Loucy (cell line): ENCODE measurements at regions not wholly inside any gene's neighbourhood (a gene's known extent, or its start where the extent isn't known, plus 50 kb on each side); places are given as distances from the start of the nearest gene placed in this dataset.
A peak's percentile ranks its signal among the peaks of the same experiment; 100 is the strongest.
"Not testable (repeated sequence)": the region's sequence is repeated elsewhere in the genome, so short reads cannot be mapped to it uniquely, and the experiment has no call there.

Experiments used
- H2AFZ ChIP-seq: fragments of 200-600 bp; sonication (generic); 2 replicates; pipeline ENCODE4 v1.6.0; 2016; ENCODE audit warnings: antibody characterized with exemption, mild to moderate bottlenecking, low read length, moderate library complexity
- H3F3A ChIP-seq: fragments of 200-600 bp; 2 replicates; pipeline ENCODE4 v1.6.0; 2016; ENCODE audit warnings: antibody characterized with exemption, low read depth, mild to moderate bottlenecking
- H3K27me3 ChIP-seq: fragments of 200-600 bp; sonication (generic); 2 replicates; pipeline ENCODE4 v1.6.1; 2014; ENCODE audit warnings: low read length, mild to moderate bottlenecking; ENCODE audit not compliant: insufficient read depth, poor library complexity, severe bottlenecking
- H3K36me3 ChIP-seq: fragments of 200-600 bp; sonication (generic); 2 replicates; pipeline ENCODE4 v1.6.1; 2016; ENCODE audit warnings: low read length; ENCODE audit not compliant: insufficient read depth
- H3K4me1 ChIP-seq: fragments of 200-600 bp; sonication (generic); 2 replicates; pipeline ENCODE4 v1.5.1; 2014; ENCODE audit warnings: low read length, mild to moderate bottlenecking; ENCODE audit not compliant: insufficient read depth, poor library complexity, severe bottlenecking
- H3K4me2 ChIP-seq: fragments of 200-600 bp; sonication (generic); 2 replicates; pipeline ENCODE4 v1.6.0; 2014; ENCODE audit warnings: antibody characterized with exemption, low read length, low read depth, mild to moderate bottlenecking; ENCODE audit not compliant: poor library complexity, severe bottlenecking
- H3K4me3 ChIP-seq: fragments of 200-600 bp; sonication (generic); 2 replicates; pipeline ENCODE4 v1.5.1; 2014; ENCODE audit warnings: low read length, mild to moderate bottlenecking, mixed read lengths; ENCODE audit not compliant: poor library complexity, severe bottlenecking
- H3K79me2 ChIP-seq: fragments of 200-600 bp; sonication (generic); 2 replicates; pipeline ENCODE4 v1.6.1; 2014; ENCODE audit warnings: low read length; ENCODE audit not compliant: insufficient read depth
- H3K9ac ChIP-seq: fragments of 200-600 bp; sonication (generic); 2 replicates; pipeline ENCODE4 v1.6.0; 2014; ENCODE audit warnings: mild to moderate bottlenecking, low read depth, low read length, moderate library complexity; ENCODE audit not compliant: poor library complexity, severe bottlenecking
- H3K9me2 ChIP-seq: fragments of 200-600 bp; sonication (generic); replicated peaks from 2 replicates; pipeline ENCODE4 v1.6.1; 2016; ENCODE audit warnings: low read depth, low read length, mixed read lengths
- H3K9me3 ChIP-seq: fragments of 200-600 bp; sonication (generic); 2 replicates; pipeline ENCODE4 v1.6.1; 2014; ENCODE audit warnings: mild to moderate bottlenecking, antibody characterized with exemption, low read length, low read depth; ENCODE audit not compliant: insufficient read depth
- H4K20me1 ChIP-seq: fragments of 200-600 bp; sonication (generic); 2 replicates; pipeline ENCODE4 v1.6.0; 2014; ENCODE audit warnings: antibody characterized with exemption, low read length, mild to moderate bottlenecking; ENCODE audit not compliant: insufficient read depth, poor library complexity, severe bottlenecking
- EZH2phosphoT487 ChIP-seq: fragments of 200-600 bp; IDR thresholded peaks from 2 replicates; pipeline ENCODE4 v1.6.1; 2018; ENCODE audit warnings: antibody characterized with exemption, mild to moderate bottlenecking, moderate library complexity, borderline replicate concordance
- TF ChIP-seq, protein P1 (sequence below): fragments of 200-600 bp; sonication (generic); conservative IDR thresholded peaks from 2 replicates; pipeline ENCODE4 v1.5.1; 2014; ENCODE audit warnings: mild to moderate bottlenecking, antibody characterized with exemption, low read length

DNA sequence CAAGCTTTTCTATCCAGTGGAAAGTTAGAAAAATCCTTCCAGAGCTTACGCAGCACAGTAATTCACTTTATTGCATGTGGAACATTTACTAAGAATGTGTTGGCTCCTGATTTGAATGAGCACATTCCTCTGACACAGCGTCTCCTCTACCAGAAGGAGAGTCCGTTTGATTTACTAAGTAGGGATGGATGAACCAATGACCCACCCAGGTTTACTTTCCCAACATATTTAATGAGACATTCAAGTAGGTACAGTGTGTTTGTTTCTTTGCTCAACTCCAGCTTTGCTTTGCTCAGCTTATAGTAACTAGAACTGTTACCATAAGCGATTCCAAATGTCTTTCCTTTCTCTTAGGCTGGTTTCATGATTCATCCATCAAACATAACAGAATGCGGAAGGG, 161.7 kb downstream of the SMARCA1 start:
- Histone ChIP-seq H3K4me2 (no peak overlapping the region), H2AFZ (0 out of 2 replicates have a peak overlapping the region, but pooled peaks have one; percentile 19), H3K9me3 (no peaks in the 10 kb centered on the region), H3K4me1 (peaks cover 8% of the 10 kb centered on the region), H3K36me3 (no peaks in the 10 kb centered on the region), H4K20me1 (no peaks in the 10 kb centered on the region), H3K9me2 (no peaks in the 10 kb centered on the region), H3K79me2 (no peaks in the 10 kb centered on the region), H3F3A (no peaks in the 10 kb centered on the region), H3K27me3 (no peaks in the 10 kb centered on the region), H3K9ac (no peak overlapping the region), H3K4me3 (no peak overlapping the region)
- no peak for TF ChIP-seq EZH2phosphoT487
- TF ChIP-seq, protein P1, sequence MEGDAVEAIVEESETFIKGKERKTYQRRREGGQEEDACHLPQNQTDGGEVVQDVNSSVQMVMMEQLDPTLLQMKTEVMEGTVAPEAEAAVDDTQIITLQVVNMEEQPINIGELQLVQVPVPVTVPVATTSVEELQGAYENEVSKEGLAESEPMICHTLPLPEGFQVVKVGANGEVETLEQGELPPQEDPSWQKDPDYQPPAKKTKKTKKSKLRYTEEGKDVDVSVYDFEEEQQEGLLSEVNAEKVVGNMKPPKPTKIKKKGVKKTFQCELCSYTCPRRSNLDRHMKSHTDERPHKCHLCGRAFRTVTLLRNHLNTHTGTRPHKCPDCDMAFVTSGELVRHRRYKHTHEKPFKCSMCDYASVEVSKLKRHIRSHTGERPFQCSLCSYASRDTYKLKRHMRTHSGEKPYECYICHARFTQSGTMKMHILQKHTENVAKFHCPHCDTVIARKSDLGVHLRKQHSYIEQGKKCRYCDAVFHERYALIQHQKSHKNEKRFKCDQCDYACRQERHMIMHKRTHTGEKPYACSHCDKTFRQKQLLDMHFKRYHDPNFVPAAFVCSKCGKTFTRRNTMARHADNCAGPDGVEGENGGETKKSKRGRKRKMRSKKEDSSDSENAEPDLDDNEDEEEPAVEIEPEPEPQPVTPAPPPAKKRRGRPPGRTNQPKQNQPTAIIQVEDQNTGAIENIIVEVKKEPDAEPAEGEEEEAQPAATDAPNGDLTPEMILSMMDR, result no peak

DNA sequence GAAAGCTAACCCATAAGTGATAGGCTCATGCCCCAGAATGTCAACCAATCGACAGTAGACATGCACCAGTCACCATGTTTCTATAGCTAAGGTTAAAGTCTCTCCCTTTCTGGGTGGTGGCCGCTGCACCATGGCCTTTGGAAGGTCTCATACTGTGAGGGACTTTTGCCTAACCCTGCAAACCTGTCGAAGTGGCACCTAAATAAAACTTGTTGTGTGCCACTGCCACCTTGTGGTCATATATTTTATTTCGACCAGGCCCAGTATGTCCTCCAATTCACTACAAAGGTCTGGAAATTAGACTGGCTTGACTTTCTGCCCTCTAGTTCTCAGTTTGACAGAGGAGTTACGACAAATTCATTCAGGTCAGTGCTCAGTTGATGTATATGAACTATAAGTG, 163.1 kb downstream of the SMARCA1 start:
- Histone ChIP-seq H2AFZ (peak overlapping the region; percentile 70; the same call in 1 of the 2 replicates), H3K9me3 (no peaks in the 10 kb centered on the region), H3K4me3 (no peak overlapping the region), H3K79me2 (no peaks in the 10 kb centered on the region), H3F3A (no peaks in the 10 kb centered on the region), H3K9ac (peak overlapping the region; percentile 47), H3K9me2 (no peaks in the 10 kb centered on the region), H3K27me3 (no peaks in the 10 kb centered on the region), H3K4me1 (peaks cover 8% of the 10 kb centered on the region), H3K36me3 (no peaks in the 10 kb centered on the region), H3K4me2 (peak overlapping the region; percentile 9), H4K20me1 (no peaks in the 10 kb centered on the region)
- TF ChIP-seq EZH2phosphoT487, result no peak
- TF ChIP-seq, protein P1, result peak; percentile 63

DNA sequence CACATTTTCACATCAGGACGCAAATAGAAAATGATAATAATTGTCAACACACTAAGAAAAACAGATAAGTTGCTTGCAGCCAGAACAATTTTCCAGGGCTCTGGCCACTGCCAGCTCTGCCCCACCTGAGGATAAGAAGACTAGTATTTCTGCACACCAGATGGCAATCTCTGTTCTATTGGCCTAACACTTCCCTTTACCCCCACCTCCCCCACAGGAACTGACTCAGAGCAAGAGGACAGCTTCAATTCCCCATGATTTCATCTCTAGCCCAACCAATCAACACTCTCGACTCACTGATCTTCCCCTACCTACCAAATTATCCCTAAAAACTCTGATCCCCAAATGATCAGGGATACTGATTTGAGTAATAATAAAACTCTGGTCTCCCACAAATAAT, 164.0 kb downstream of the SMARCA1 start:
- no peak overlapping the region for H3K4me3 ChIP-seq
- H3K79me2 ChIP-seq, result no peaks in the 10 kb centered on the region
- no peak overlapping the region for H3K9ac ChIP-seq
- H3K4me1 ChIP-seq, result peaks cover 8% of the 10 kb centered on the region
- H2AFZ ChIP-seq, result no peak overlapping the region
- no peaks in the 10 kb centered on the region for H3F3A ChIP-seq
- no peaks in the 10 kb centered on the region for H3K36me3 ChIP-seq
- H3K9me3 ChIP-seq, result no peaks in the 10 kb centered on the region
- H3K4me2 ChIP-seq, result no peak overlapping the region
- TF ChIP-seq EZH2phosphoT487, result no peak
- TF ChIP-seq, protein P1, result no peak
- H4K20me1 ChIP-seq, result no peaks in the 10 kb centered on the region
- no peaks in the 10 kb centered on the region for H3K27me3 ChIP-seq
- H3K9me2 ChIP-seq, result no peaks in the 10 kb centered on the region

DNA sequence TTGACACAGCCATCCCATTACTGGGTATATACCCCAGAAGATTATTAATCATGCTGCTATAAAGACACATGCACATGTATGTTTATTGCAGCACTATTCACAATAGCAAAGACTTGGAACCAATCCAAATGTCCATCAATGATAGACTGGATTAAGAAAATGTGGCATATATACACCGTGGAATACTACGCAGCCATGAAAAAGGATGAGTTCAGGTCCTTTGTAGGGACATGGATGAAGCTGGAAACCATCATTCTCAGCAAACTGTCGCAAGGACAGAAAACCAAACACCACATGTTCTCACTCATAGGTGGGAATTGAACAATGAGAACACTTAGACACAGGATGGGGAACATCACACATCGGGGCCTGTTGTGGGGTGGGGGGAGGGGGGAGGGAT, 165.9 kb downstream of the SMARCA1 start:
- H3K4me2 ChIP-seq, H3K9me2 ChIP-seq, H3K79me2 ChIP-seq, H4K20me1 ChIP-seq, H2AFZ ChIP-seq, H3K9me3 ChIP-seq, H3K9ac ChIP-seq, H3F3A ChIP-seq, H3K36me3 ChIP-seq, H3K27me3 ChIP-seq, H3K4me3 ChIP-seq, H3K4me1 ChIP-seq: not testable (repeated sequence)
